ENCODE measurements at regions not wholly inside any gene's neighbourhood (a gene's known extent, or its start where the extent isn't known, plus 50 kb on each side); places are given as distances from the start of the nearest gene placed in this dataset.

DNA sequence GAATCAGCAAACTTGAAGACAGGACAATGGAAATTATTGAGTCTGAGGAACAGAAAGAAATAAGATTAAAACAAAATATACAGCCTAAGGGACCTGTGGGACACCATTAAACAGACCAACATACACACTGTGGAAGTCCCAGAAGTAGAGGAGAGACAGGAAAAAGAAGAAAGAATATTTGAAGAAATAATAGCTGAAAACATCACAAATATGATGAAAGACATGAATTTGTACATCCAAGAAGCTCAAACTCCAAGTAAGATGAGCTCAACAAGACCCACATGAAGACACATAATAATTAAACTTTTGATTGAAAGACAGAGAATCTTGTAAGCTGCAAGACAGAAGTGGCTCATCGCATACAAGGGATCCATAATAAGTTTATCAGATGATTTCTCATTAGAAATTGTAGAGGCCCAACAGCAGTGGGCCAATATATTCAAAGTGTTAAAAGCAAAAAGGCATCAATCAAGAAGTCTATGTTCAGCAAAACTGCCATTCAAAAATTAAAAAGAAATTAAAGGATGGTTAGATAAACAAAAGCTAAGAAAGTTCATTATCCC is 311.3 kb upstream of the ADGRL2 start:
- no peak for DNase-seq (ENCODE audit: low spot score)
- in situ Hi-C loops (cut with MboI; ENCODE audit: low pct_unique_long_range_greater_than_20kb, low sequenced_read_pairs, unreplicated experiment), result no loop called here
- TF ChIP-seq, protein P1, sequence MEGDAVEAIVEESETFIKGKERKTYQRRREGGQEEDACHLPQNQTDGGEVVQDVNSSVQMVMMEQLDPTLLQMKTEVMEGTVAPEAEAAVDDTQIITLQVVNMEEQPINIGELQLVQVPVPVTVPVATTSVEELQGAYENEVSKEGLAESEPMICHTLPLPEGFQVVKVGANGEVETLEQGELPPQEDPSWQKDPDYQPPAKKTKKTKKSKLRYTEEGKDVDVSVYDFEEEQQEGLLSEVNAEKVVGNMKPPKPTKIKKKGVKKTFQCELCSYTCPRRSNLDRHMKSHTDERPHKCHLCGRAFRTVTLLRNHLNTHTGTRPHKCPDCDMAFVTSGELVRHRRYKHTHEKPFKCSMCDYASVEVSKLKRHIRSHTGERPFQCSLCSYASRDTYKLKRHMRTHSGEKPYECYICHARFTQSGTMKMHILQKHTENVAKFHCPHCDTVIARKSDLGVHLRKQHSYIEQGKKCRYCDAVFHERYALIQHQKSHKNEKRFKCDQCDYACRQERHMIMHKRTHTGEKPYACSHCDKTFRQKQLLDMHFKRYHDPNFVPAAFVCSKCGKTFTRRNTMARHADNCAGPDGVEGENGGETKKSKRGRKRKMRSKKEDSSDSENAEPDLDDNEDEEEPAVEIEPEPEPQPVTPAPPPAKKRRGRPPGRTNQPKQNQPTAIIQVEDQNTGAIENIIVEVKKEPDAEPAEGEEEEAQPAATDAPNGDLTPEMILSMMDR (IDR thresholded peaks at IDR 0.05; ENCODE audit: extremely low read depth, insufficient read depth, missing control alignments), result no peak

DNA sequence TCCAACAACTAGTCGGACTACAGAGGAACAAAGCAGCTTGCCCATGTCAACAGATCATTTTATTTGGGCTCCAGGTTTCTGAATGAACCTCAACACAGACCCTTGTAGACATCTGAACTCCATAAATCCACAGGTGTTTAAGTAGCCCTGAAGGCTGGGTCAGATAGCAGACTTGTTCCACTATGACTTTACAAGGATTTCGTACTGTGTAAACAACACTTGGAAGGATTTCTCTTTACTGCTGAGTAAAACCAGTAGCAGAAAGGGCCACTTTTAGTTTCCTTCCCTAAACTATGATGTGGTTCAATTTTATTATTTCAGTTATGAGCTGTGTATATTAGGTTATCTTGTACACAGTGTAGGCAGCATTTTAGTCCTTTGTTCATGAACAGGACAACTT is 316.4 kb upstream of the ADGRL2 start:
- DNase-seq (ENCODE audit: low spot score), result no peak

DNA sequence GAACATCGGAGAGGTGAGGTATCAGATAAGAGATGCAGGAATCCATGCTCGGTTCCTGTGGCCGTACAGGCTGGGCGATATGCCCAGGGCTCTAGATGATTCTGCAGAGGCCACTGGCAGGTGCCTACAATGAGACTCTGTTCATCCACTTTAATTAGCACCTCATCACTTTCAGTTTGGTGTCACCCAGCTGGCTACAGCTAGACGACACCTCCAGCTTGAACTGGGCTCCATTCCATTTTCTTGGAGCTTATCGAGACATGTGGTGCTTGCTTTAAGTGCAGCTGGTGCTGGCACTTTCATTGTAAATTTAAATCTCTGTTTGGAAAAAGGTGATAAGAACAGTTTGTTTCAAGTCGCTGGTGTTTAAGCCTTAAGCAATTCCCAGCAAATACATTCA is 322.5 kb upstream of the ADGRL2 start:
- DNase-seq (ENCODE audit: low spot score), result no peak
- TF ChIP-seq, protein P1 (IDR thresholded peaks at IDR 0.05; ENCODE audit: extremely low read depth, insufficient read depth, missing control alignments), result no peak
- in situ Hi-C loops (cut with MboI; ENCODE audit: low pct_unique_long_range_greater_than_20kb, low sequenced_read_pairs, unreplicated experiment), result no loop called here

More for the DNA sequence above, 316.4 kb upstream of the ADGRL2 start:
- in situ Hi-C loops (cut with MboI; ENCODE audit: low pct_unique_long_range_greater_than_20kb, low sequenced_read_pairs, unreplicated experiment), result no loop called here
- TF ChIP-seq, protein P1 (IDR thresholded peaks at IDR 0.05; ENCODE audit: extremely low read depth, insufficient read depth, missing control alignments), result no peak

DNA sequence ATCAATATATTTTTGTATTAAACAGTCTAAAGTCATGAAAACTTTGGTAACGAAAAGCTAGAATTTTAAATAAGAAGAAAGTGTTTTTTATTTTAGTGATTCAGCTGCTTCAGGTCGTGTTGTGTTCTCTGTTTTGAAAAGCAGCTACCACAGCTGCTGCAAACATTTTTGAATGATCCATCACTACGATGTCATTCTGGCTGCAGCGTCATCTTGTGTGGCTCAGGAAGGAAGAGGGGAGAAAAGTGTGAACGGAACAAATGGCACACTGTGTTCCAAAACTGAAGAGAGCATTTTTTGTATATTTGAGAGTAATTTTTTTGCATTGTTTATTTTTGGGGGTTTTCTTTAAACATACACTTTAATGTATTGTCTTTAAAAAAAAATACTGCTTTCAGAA is 323.0 kb upstream of the ADGRL2 start:
- in situ Hi-C loops (cut with MboI; ENCODE audit: low pct_unique_long_range_greater_than_20kb, low sequenced_read_pairs, unreplicated experiment), result no loop called here
- DNase-seq (ENCODE audit: low spot score), result no peak
- TF ChIP-seq, protein P1 (IDR thresholded peaks at IDR 0.05; ENCODE audit: extremely low read depth, insufficient read depth, missing control alignments), result no peak

DNA sequence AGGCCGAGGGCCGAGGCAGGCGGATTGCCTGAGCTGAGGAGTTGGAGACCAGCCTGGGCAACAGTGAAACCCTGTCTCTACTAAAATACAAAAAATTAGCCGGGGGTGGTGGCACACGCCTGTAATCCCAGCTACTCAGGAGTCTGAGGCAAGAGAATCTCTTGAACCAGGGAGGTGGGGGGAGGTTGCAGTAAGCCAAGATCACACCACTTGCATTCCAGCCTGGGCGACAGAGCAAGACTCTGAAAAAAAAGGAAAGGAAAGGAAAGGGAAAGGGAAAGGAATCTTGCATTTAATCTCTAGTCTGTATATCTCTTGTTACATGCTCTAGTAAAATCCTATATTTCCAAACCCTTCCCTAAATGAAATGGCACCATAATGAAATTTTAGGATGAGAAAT is 328.3 kb upstream of the ADGRL2 start:
- in situ Hi-C loops (cut with MboI; ENCODE audit: low pct_unique_long_range_greater_than_20kb, low sequenced_read_pairs, unreplicated experiment), result no loop called here
- TF ChIP-seq, protein P1 (IDR thresholded peaks at IDR 0.05; ENCODE audit: extremely low read depth, insufficient read depth, missing control alignments), result no peak
- DNase-seq (ENCODE audit: low spot score), result no peak

DNA sequence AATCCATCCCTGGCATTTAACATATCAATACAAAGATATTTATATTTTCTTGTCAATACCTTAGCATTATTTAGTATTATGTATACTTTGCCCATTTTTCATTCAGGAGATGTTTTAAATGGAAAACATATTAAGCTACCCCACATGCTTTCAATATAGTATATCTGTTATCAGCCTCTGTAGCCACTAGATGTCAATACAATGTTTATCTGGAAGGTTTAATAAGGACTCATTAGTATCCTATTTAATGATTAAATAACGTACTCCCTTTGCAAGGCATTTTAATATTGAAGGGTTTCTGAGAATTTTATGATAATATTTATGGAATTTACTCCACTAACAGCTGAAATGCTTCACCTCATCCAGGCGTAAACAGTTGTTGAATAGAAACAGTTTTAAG is 329.5 kb upstream of the ADGRL2 start:
- no peak for DNase-seq (ENCODE audit: low spot score)
- in situ Hi-C loops (cut with MboI; ENCODE audit: low pct_unique_long_range_greater_than_20kb, low sequenced_read_pairs, unreplicated experiment), result no loop called here
- TF ChIP-seq, protein P1 (IDR thresholded peaks at IDR 0.05; ENCODE audit: extremely low read depth, insufficient read depth, missing control alignments), result no peak

DNA sequence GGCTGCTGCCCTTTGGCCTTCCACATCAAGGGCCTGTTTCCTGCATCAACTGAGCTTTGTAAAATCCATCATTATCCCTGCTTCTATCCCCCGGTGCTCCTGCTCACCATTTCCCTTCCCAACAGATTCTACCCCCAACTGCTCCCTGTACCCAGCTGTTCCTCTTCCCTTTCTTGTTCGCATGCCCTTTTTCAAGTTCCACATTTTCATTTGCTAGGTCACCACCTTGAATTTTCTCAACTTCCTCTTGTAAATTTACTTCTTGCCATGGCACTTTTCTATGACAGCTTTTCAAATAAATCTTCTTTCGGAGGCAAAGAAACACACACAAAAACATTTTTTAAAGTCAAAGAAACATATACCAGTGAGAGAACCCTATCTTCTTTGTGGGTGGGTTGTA is 330.5 kb upstream of the ADGRL2 start:
- in situ Hi-C loops (cut with MboI; ENCODE audit: low pct_unique_long_range_greater_than_20kb, low sequenced_read_pairs, unreplicated experiment), result no loop called here
- TF ChIP-seq, protein P1 (IDR thresholded peaks at IDR 0.05; ENCODE audit: extremely low read depth, insufficient read depth, missing control alignments), result no peak

More for the DNA sequence above, 330.5 kb upstream of the ADGRL2 start:
- no peak for DNase-seq (ENCODE audit: low spot score)

Measured in GM13977 (cell line).